ENCODE measurements at regions not wholly inside any gene's neighbourhood (a gene's known extent, or its start where the extent isn't known, plus 50 kb on each side); places are given as distances from the start of the nearest gene placed in this dataset.

DNA sequence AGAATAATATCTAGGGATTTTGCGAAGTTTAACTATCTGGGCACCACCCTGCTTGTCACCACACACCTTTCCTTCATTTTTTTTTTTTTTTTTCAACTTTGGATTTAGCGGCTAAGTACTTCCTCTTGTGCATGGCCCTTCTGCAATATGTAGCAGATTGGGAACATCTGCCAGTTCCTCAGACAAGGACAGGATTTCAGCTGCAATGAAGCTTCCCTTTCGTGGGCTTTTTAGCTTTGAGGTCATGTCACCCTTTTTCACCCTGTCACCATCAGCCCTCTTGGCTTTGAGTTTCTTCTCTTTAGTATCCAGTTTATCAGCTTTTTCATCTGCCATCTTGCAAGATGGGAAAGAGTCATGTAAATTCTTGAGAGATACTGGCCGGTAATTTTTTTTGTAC, 81.6 kb upstream of the ETV1 start:
- in situ Hi-C loops (cut with HindIII; ENCODE audit: extremely low pct_ligation_motif_present, low pct_unique_long_range_greater_than_20kb) (no loop called here), intact Hi-C loops (cut with micrococcal nuclease; ENCODE audit: unreplicated experiment) (no loop called here)
- TF ChIP-seq ZNF83 (CRISPR knock-in tag; IDR thresholded peaks at IDR 0.05; ENCODE audit: borderline replicate concordance) (no peak), FOXM1 (CRISPR knock-in tag; IDR thresholded peaks at IDR 0.05) (no peak), LCORL (IDR thresholded peaks at IDR 0.05) (no peak), LCORL (CRISPR knock-in tag; IDR thresholded peaks at IDR 0.05) (no peak), KAT7 (CRISPR knock-in tag; IDR thresholded peaks at IDR 0.05; ENCODE audit: borderline replicate concordance) (no peak), ZNF34 (CRISPR knock-in tag; IDR thresholded peaks at IDR 0.05; ENCODE audit: borderline replicate concordance) (no peak)
- BruUV-seq (replicated peaks): no TSS peak
- ATAC-seq: no peak
- Histone ChIP-seq H3K4me2 (ENCODE audit: low read depth, low read length) (no peak overlapping the region), H3K36me3 (replicated peaks in 1 of 2; ENCODE audit: control insufficient read depth in 1 of 2, insufficient read depth in 2 of 2, low read length in 2 of 2) (no peaks in the 10 kb centered on the region), H3K9ac (ENCODE audit: insufficient read depth, low read depth, low read length) (no peak overlapping the region), H3K27me3 (ENCODE audit: control insufficient read depth in 1 of 2, insufficient read depth in 2 of 2, low read length in 2 of 2) (no peaks in the 10 kb centered on the region), H3K79me2 (ENCODE audit: insufficient read depth, low read length) (no peaks in the 10 kb centered on the region), H4K20me1 (ENCODE audit: insufficient read depth, low read length) (no peaks in the 10 kb centered on the region), H3K27ac (ENCODE audit: extremely low read length, insufficient read depth, low read length) (no peak overlapping the region), H3K4me3 (replicated peaks in 1 of 3; ENCODE audit: insufficient read depth in 1 of 3, low read depth in 2 of 3, low read length in 3 of 3) (no peak overlapping the region), H3K4me1 (ENCODE audit: insufficient read depth, low read length) (no peaks in the 10 kb centered on the region), H2AFZ (ENCODE audit: low read length) (no peak overlapping the region), H3K9me3 (ENCODE audit: low read length) (peaks cover 86% of the 10 kb centered on the region)
- FAIRE-seq: no peak
- POLR2A ChIA-PET: no interaction called here
- 49% methylated on average over 4 of the region's 4 CpGs for WGBS (ENCODE audit: low lambda C conversion rate)
- CTCF ChIA-PET (ENCODE audit: low intra/inter-chr PET ratio, low total read pairs): no interaction called here
- DNase-seq (ENCODE audit: low spot score): no peak

GRCh38 chr7:14069961-14070360, 80.5 kb upstream of the ETV1 start:
- ChIA-PET POLR2A (no interaction called here), CTCF (ENCODE audit: low intra/inter-chr PET ratio, low total read pairs) (no interaction called here)
- ATAC-seq: no peak
- TF ChIP-seq POGZ (CRISPR knock-in tag; IDR thresholded peaks at IDR 0.05) (no peak), MIER3 (CRISPR knock-in tag; IDR thresholded peaks at IDR 0.05; ENCODE audit: borderline replicate concordance) (no peak), MTA3 (CRISPR knock-in tag; IDR thresholded peaks at IDR 0.05) (no peak), ATAD3A (CRISPR knock-in tag; IDR thresholded peaks at IDR 0.05) (no peak), PHF20 (CRISPR knock-in tag; IDR thresholded peaks at IDR 0.05) (no peak), PRDM15 (CRISPR knock-in tag; IDR thresholded peaks at IDR 0.05) (no peak)

More at GRCh38 chr7:14069961-14070360, 80.5 kb upstream of the ETV1 start:
- Histone ChIP-seq H3K9me3 (ENCODE audit: low read length) (peaks cover 84% of the 10 kb centered on the region), H2AFZ (ENCODE audit: low read length) (no peak overlapping the region), H3K9ac (ENCODE audit: insufficient read depth, low read depth, low read length) (no peak overlapping the region), H3K4me1 (ENCODE audit: insufficient read depth, low read length) (no peaks in the 10 kb centered on the region), H3K36me3 (replicated peaks in 1 of 2; ENCODE audit: control insufficient read depth in 1 of 2, insufficient read depth in 2 of 2, low read length in 2 of 2) (no peaks in the 10 kb centered on the region), H3K27me3 (ENCODE audit: control insufficient read depth in 1 of 2, insufficient read depth in 2 of 2, low read length in 2 of 2) (no peaks in the 10 kb centered on the region), H3K4me2 (ENCODE audit: low read depth, low read length) (no peak overlapping the region), H3K4me3 (replicated peaks in 1 of 3; ENCODE audit: insufficient read depth in 1 of 3, low read depth in 2 of 3, low read length in 3 of 3) (no peak overlapping the region), H3K79me2 (ENCODE audit: insufficient read depth, low read length) (no peaks in the 10 kb centered on the region), H4K20me1 (ENCODE audit: insufficient read depth, low read length) (no peaks in the 10 kb centered on the region), H3K27ac (ENCODE audit: extremely low read length, insufficient read depth, low read length) (no peak overlapping the region)
- FAIRE-seq (no peak), DNase-seq (ENCODE audit: low spot score) (no peak)
- intact Hi-C loops (cut with micrococcal nuclease; ENCODE audit: unreplicated experiment) (no loop called here), in situ Hi-C loops (cut with HindIII; ENCODE audit: extremely low pct_ligation_motif_present, low pct_unique_long_range_greater_than_20kb) (no loop called here)
- BruUV-seq (replicated peaks): no TSS peak
- WGBS (ENCODE audit: low lambda C conversion rate): 35% methylated on average over 5 of the region's 5 CpGs
